SK-N-SH treated with all-trans-retinoic acid at 6 μM for 48 hours (cell line): ENCODE measurements at regions not wholly inside any gene's neighbourhood (a gene's known extent, or its start where the extent isn't known, plus 50 kb on each side); places are given as distances from the start of the nearest gene placed in this dataset.

Experiments
- ATAC-seq: fragments of 200-7000 bp; cut with Tn5 transposase; 3 replicates; pipeline ENCODE4 v1.9.1; 2020; ENCODE audit warnings: mild to moderate bottlenecking, moderate library complexity
- BACH2 ChIP-seq: fragments of 250-450 bp; sonication (Bioruptor Pico); IDR thresholded peaks from 2 replicates; pipeline ENCODE4 v1.9.0; 2021; ENCODE audit warnings: mild to moderate bottlenecking, borderline replicate concordance
- CREB5 ChIP-seq: fragments of 250-450 bp; sonication (Bioruptor Pico); IDR thresholded peaks from 2 replicates; pipeline ENCODE4 v1.5.1; 2020; ENCODE audit warnings: low read depth, mild to moderate bottlenecking, moderate library complexity
- CSDC2 ChIP-seq: fragments of 250-450 bp; sonication (Bioruptor Pico); IDR thresholded peaks from 2 replicates; pipeline ENCODE4 v1.5.0; 2020; ENCODE audit warnings: mild to moderate bottlenecking, moderate library complexity
- CSRNP3 ChIP-seq: fragments of 250-450 bp; sonication (Bioruptor Pico); IDR thresholded peaks from 2 replicates; pipeline ENCODE4 v1.5.1; 2021; ENCODE audit warnings: mild to moderate bottlenecking, moderate library complexity
- ESRRG ChIP-seq: fragments of 250-450 bp; sonication (Bioruptor Pico); IDR thresholded peaks from 2 replicates; pipeline ENCODE4 v1.6.1; 2021; ENCODE audit warnings: mild to moderate bottlenecking
- ISL1 ChIP-seq: fragments of 250-450 bp; sonication (Bioruptor Pico); IDR thresholded peaks from 2 replicates; pipeline ENCODE4 v2.1.2; 2022; ENCODE audit warnings: mild to moderate bottlenecking, moderate library complexity
- OSR1 ChIP-seq: fragments of 250-450 bp; sonication (Bioruptor Pico); IDR thresholded peaks from 2 replicates; pipeline ENCODE4 v1.8.0; 2022; ENCODE audit warnings: moderate library complexity, mild to moderate bottlenecking, inconsistent platforms
- PATZ1 ChIP-seq: fragments of 250-450 bp; sonication (Bioruptor Pico); IDR thresholded peaks from 2 replicates; pipeline ENCODE4 v1.8.0; 2020; ENCODE audit warnings: mild to moderate bottlenecking, moderate library complexity, borderline replicate concordance
- RARB ChIP-seq: fragments of 250-450 bp; sonication (Bioruptor Pico); IDR thresholded peaks from 2 replicates; pipeline ENCODE4 v1.8.0; 2021; ENCODE audit warnings: mild to moderate bottlenecking, moderate library complexity
- SNAI2 ChIP-seq: fragments of 250-450 bp; sonication (Bioruptor Pico); IDR thresholded peaks from 2 replicates; pipeline ENCODE4 v1.5.0; 2020; ENCODE audit warnings: mild to moderate bottlenecking, moderate library complexity
- TCF4 ChIP-seq: fragments of 250-450 bp; sonication (Bioruptor Pico); IDR thresholded peaks from 2 replicates; pipeline ENCODE4 v1.8.0; 2021; ENCODE audit warnings: mild to moderate bottlenecking, moderate library complexity, borderline replicate concordance
- TOX ChIP-seq: fragments of 250-450 bp; sonication (Bioruptor Pico); IDR thresholded peaks from 2 replicates; pipeline ENCODE4 v1.8.0; 2021; ENCODE audit warnings: mild to moderate bottlenecking, moderate library complexity, borderline replicate concordance
- TSHZ2 ChIP-seq: fragments of 250-450 bp; sonication (Bioruptor Pico); IDR thresholded peaks from 2 replicates; pipeline ENCODE4 v1.5.0; 2020; ENCODE audit warnings: mild to moderate bottlenecking, moderate library complexity
- ZC3H10 ChIP-seq: fragments of 250-450 bp; sonication (Bioruptor Pico); IDR thresholded peaks from 2 replicates; pipeline ENCODE4 v1.5.1; 2021; ENCODE audit warnings: mild to moderate bottlenecking, moderate library complexity
- ZFP30 ChIP-seq: fragments of 450-650 bp; formaldehyde crosslinking; IDR thresholded peaks from 2 replicates; pipeline ENCODE4 v1.5.0; 2022; ENCODE audit warnings: mild to moderate bottlenecking, moderate library complexity
- ZNF565 ChIP-seq: fragments of 450-650 bp; formaldehyde crosslinking; conservative IDR thresholded peaks from 2 replicates; pipeline ENCODE4 v1.5.0; 2020; ENCODE audit warnings: low read depth, mild to moderate bottlenecking, moderate library complexity
- ZNF70 ChIP-seq: fragments of 450-650 bp; formaldehyde crosslinking; IDR thresholded peaks from 2 replicates; pipeline ENCODE4 v1.5.0; 2020; ENCODE audit warnings: mild to moderate bottlenecking, moderate library complexity

- no peak for ATAC-seq
- TF ChIP-seq ZFP30 (CRISPR knock-in tag) (no peak), CREB5 (no peak), ZNF70 (CRISPR knock-in tag) (no peak), BACH2 (CRISPR knock-in tag) (no peak), TSHZ2 (CRISPR knock-in tag) (no peak), TCF4 (no peak), ZC3H10 (CRISPR knock-in tag) (no peak), ISL1 (no peak), CSRNP3 (CRISPR knock-in tag) (no peak), PATZ1 (CRISPR knock-in tag) (no peak)
Measured at GRCh38 chr10:94125856-94126255, 132.1 kb downstream of the PLCE1 start.

GRCh38 chr10:94129393-94130130 lies 135.8 kb downstream of the PLCE1 start:
- TF ChIP-seq ISL1 (0 out of 2 replicates have a peak, but pooled peaks have one; percentile 23), CREB5 (no peak)
- TF ChIP-seq, all 23 proteins: peak for 1

GRCh38 chr10:94131885-94132284 lies 138.2 kb downstream of the PLCE1 start:
- ATAC-seq: peak; percentile 72
- TF ChIP-seq ZC3H10 (CRISPR knock-in tag) (no peak), RARB (no peak), CREB5 (no peak), TOX (CRISPR knock-in tag) (no peak), SNAI2 (no peak), OSR1 (CRISPR knock-in tag) (no peak), CSDC2 (CRISPR knock-in tag) (no peak), ZNF565 (CRISPR knock-in tag) (no peak), TSHZ2 (CRISPR knock-in tag) (no peak), ESRRG (CRISPR knock-in tag) (no peak)

More at GRCh38 chr10:94129393-94130130, 135.8 kb downstream of the PLCE1 start:
- peak; percentile 67 for ATAC-seq
